Loucy (cell line): ENCODE measurements at regions not wholly inside any gene's neighbourhood (a gene's known extent, or its start where the extent isn't known, plus 50 kb on each side); places are given as distances from the start of the nearest gene placed in this dataset.

Source experiments
- H2AFZ ChIP-seq: fragments of 200-600 bp; sonication (generic); 2 replicates; pipeline ENCODE4 v1.6.0; 2016; ENCODE audit warnings: antibody characterized with exemption, mild to moderate bottlenecking, low read length, moderate library complexity
- H3F3A ChIP-seq: fragments of 200-600 bp; 2 replicates; pipeline ENCODE4 v1.6.0; 2016; ENCODE audit warnings: antibody characterized with exemption, low read depth, mild to moderate bottlenecking
- H3K27me3 ChIP-seq: fragments of 200-600 bp; sonication (generic); 2 replicates; pipeline ENCODE4 v1.6.1; 2014; ENCODE audit warnings: low read length, mild to moderate bottlenecking; ENCODE audit not compliant: insufficient read depth, poor library complexity, severe bottlenecking
- H3K36me3 ChIP-seq: fragments of 200-600 bp; sonication (generic); 2 replicates; pipeline ENCODE4 v1.6.1; 2016; ENCODE audit warnings: low read length; ENCODE audit not compliant: insufficient read depth
- H3K4me1 ChIP-seq: fragments of 200-600 bp; sonication (generic); 2 replicates; pipeline ENCODE4 v1.5.1; 2014; ENCODE audit warnings: low read length, mild to moderate bottlenecking; ENCODE audit not compliant: insufficient read depth, poor library complexity, severe bottlenecking
- H3K4me2 ChIP-seq: fragments of 200-600 bp; sonication (generic); 2 replicates; pipeline ENCODE4 v1.6.0; 2014; ENCODE audit warnings: antibody characterized with exemption, low read length, low read depth, mild to moderate bottlenecking; ENCODE audit not compliant: poor library complexity, severe bottlenecking
- H3K4me3 ChIP-seq: fragments of 200-600 bp; sonication (generic); 2 replicates; pipeline ENCODE4 v1.5.1; 2014; ENCODE audit warnings: low read length, mild to moderate bottlenecking, mixed read lengths; ENCODE audit not compliant: poor library complexity, severe bottlenecking
- H3K79me2 ChIP-seq: fragments of 200-600 bp; sonication (generic); 2 replicates; pipeline ENCODE4 v1.6.1; 2014; ENCODE audit warnings: low read length; ENCODE audit not compliant: insufficient read depth
- H3K9ac ChIP-seq: fragments of 200-600 bp; sonication (generic); 2 replicates; pipeline ENCODE4 v1.6.0; 2014; ENCODE audit warnings: mild to moderate bottlenecking, low read depth, low read length, moderate library complexity; ENCODE audit not compliant: poor library complexity, severe bottlenecking
- H3K9me2 ChIP-seq: fragments of 200-600 bp; sonication (generic); replicated peaks from 2 replicates; pipeline ENCODE4 v1.6.1; 2016; ENCODE audit warnings: low read depth, low read length, mixed read lengths
- H3K9me3 ChIP-seq: fragments of 200-600 bp; sonication (generic); 2 replicates; pipeline ENCODE4 v1.6.1; 2014; ENCODE audit warnings: mild to moderate bottlenecking, antibody characterized with exemption, low read length, low read depth; ENCODE audit not compliant: insufficient read depth
- H4K20me1 ChIP-seq: fragments of 200-600 bp; sonication (generic); 2 replicates; pipeline ENCODE4 v1.6.0; 2014; ENCODE audit warnings: antibody characterized with exemption, low read length, mild to moderate bottlenecking; ENCODE audit not compliant: insufficient read depth, poor library complexity, severe bottlenecking
- EZH2phosphoT487 ChIP-seq: fragments of 200-600 bp; IDR thresholded peaks from 2 replicates; pipeline ENCODE4 v1.6.1; 2018; ENCODE audit warnings: antibody characterized with exemption, mild to moderate bottlenecking, moderate library complexity, borderline replicate concordance
- TF ChIP-seq, protein P1 (sequence below): fragments of 200-600 bp; sonication (generic); conservative IDR thresholded peaks from 2 replicates; pipeline ENCODE4 v1.5.1; 2014; ENCODE audit warnings: mild to moderate bottlenecking, antibody characterized with exemption, low read length

DNA sequence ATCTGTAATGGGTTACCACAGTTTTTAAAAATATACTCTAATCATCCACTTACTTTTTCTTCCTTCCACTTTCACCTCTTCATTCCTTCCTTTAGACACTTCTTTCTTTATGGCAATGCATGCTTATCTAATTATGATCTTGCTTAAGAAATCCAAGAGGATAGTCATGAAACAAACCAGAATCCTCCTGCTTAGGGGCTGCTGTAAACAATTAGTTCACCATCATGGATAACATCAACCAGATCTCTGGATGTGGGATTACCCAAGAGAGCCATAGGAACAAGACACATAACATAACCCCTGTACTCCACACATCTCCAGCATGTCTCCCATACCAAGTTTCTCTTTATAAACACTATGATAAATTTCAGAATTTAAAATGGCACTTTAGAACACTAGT is 713.4 kb upstream of the PTPRD start:
- no peak overlapping the region for H3K4me3 ChIP-seq
- H3K9me2 ChIP-seq, result no peaks in the 10 kb centered on the region
- H3K27me3 ChIP-seq, result no peaks in the 10 kb centered on the region
- no peaks in the 10 kb centered on the region for H4K20me1 ChIP-seq
- TF ChIP-seq, protein P1, sequence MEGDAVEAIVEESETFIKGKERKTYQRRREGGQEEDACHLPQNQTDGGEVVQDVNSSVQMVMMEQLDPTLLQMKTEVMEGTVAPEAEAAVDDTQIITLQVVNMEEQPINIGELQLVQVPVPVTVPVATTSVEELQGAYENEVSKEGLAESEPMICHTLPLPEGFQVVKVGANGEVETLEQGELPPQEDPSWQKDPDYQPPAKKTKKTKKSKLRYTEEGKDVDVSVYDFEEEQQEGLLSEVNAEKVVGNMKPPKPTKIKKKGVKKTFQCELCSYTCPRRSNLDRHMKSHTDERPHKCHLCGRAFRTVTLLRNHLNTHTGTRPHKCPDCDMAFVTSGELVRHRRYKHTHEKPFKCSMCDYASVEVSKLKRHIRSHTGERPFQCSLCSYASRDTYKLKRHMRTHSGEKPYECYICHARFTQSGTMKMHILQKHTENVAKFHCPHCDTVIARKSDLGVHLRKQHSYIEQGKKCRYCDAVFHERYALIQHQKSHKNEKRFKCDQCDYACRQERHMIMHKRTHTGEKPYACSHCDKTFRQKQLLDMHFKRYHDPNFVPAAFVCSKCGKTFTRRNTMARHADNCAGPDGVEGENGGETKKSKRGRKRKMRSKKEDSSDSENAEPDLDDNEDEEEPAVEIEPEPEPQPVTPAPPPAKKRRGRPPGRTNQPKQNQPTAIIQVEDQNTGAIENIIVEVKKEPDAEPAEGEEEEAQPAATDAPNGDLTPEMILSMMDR, result no peak
- TF ChIP-seq EZH2phosphoT487, result no peak
- H3K9ac ChIP-seq, result no peak overlapping the region
- no peaks in the 10 kb centered on the region for H3K4me1 ChIP-seq
- H3F3A ChIP-seq, result no peaks in the 10 kb centered on the region
- no peaks in the 10 kb centered on the region for H3K79me2 ChIP-seq
- H3K36me3 ChIP-seq, result no peaks in the 10 kb centered on the region
- no peak overlapping the region for H2AFZ ChIP-seq
- no peaks in the 10 kb centered on the region; the same call in 1 of the 2 replicates for H3K9me3 ChIP-seq
- no peak overlapping the region for H3K4me2 ChIP-seq

DNA sequence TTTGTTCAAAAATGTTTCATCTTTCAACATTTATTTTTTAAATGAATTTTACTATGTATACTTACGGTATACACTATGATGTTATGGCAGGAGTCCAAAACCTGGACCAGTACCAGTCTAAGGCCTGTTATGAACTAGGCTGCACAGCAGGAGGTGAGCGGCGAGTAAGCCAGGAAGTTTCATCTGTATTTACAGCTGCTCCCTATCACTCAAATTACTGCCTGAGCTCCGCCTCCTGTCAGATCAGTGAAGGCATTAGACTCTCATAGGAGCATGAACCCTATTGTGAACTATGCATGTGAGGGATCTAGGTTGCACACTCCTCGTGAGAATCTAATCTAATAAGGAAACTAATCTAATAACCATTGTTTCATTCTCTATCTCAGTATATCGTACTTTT is 715.5 kb upstream of the PTPRD start:
- H2AFZ ChIP-seq, result no peak overlapping the region
- no peaks in the 10 kb centered on the region for H4K20me1 ChIP-seq
- H3K9me3 ChIP-seq, result no peaks in the 10 kb centered on the region; the same call in 1 of the 2 replicates
- H3K36me3 ChIP-seq, result no peaks in the 10 kb centered on the region
- TF ChIP-seq, protein P1, result no peak
- TF ChIP-seq EZH2phosphoT487, result no peak
- no peaks in the 10 kb centered on the region for H3K4me1 ChIP-seq
- no peaks in the 10 kb centered on the region for H3K9me2 ChIP-seq
- H3K27me3 ChIP-seq, result no peaks in the 10 kb centered on the region
- no peaks in the 10 kb centered on the region for H3F3A ChIP-seq
- H3K9ac ChIP-seq, result no peak overlapping the region
- H3K79me2 ChIP-seq, result no peaks in the 10 kb centered on the region
- no peak overlapping the region for H3K4me2 ChIP-seq
- H3K4me3 ChIP-seq, result no peak overlapping the region

DNA sequence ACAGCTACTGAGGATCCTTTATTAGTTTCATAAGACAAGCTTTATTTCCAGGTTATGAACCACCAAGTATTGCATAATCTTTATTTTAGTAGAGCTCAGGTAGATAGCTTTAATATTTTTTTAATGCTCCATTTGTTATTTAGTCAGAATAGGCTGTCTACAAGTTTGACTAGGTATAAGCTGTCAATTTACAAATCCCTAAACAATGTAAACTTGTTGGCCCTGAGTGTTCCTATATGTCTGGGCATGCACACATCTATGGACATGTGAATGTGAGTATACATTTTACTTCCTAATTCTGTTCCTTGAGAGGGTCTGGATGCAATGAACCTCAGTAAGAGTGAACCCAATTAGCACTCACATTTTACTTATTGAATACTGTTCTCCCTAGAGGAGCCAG is 722.2 kb upstream of the PTPRD start:
- no peaks in the 10 kb centered on the region for H3K79me2 ChIP-seq
- TF ChIP-seq, protein P1, result no peak
- TF ChIP-seq EZH2phosphoT487, result no peak
- no peak overlapping the region for H3K9ac ChIP-seq
- no peaks in the 10 kb centered on the region for H3K9me2 ChIP-seq
- H3K36me3 ChIP-seq, result no peaks in the 10 kb centered on the region
- no peaks in the 10 kb centered on the region for H3F3A ChIP-seq
- no peak overlapping the region for H3K4me3 ChIP-seq
- H3K27me3 ChIP-seq, result no peaks in the 10 kb centered on the region
- no peaks in the 10 kb centered on the region for H3K4me1 ChIP-seq
- no peak overlapping the region for H3K4me2 ChIP-seq
- no peaks in the 10 kb centered on the region; the same call in 1 of the 2 replicates for H3K9me3 ChIP-seq
- H4K20me1 ChIP-seq, result no peaks in the 10 kb centered on the region
- H2AFZ ChIP-seq, result no peak overlapping the region
